ENCODE measurements at regions not wholly inside any gene's neighbourhood (a gene's known extent, or its start where the extent isn't known, plus 50 kb on each side); places are given as distances from the start of the nearest gene placed in this dataset.

DNA sequence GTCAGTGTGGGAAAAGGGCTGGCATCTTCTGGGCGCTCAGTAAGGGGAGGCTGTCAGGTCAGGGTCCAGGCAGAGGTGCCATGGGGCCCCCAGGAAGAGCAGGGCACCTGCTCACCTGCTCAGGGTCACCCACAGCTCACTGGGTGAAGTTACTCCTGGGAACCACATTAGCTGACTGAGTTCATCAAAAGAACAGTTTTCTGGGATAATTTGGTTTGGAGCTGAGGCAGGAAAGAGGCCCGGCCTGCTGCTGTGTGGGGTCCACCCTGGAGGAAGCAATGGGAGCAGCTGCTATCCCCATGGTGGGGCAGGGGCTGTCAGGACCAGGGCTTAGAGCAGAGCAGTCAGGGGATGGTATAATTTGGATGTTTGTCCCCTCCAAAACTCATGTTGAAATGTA is 97.2 kb upstream of the GPC1 start:
- DNase-seq (ENCODE audit: low read depth in 1 of 2, low spot score in 1 of 2): no peak

DNA sequence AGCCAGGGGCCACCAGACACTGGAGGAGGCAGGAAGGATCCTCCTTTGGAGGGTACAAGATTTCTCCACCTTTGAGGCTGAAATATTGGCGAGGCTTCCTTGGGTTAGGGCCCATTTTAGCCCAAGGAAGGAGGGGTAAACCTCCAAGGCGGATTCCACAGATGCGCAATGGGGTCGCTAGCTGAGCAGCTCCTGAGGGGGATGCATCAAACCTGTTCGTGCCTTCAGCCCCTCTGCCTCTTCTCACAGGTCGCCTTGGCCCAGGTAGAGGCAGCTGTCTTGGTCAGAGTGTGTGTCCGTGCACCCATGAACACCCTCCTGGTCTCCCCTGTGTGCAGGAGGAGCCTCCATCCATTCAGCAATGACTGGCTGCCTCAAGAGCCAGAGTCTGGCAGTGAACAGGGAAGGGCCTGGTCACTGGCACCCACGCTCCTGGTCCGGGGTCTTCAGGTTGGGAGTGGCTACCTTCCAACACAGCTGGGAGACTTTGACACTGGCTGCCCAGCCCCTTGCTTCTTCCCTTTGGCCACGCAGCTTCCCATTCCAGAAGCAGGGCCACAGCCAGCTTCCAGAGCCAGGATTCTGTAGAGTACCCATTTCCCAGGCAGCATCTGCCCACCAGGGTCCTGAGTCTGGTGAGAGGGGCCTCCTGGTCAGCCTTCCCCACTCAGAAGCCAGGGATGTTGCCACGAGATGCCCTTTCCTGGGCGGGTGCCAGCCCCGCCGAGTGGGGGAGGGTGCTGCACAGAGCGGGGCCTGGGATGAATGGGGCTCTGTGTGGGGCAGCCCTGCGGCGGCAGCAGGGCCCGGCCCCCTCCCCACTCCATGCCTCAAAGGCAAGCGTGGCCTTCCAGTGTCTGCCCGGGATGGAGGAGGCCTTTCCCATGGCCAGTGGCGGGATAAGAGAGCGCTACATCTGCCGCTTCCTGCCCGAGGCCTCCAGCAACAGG is 95.8 kb upstream of the GPC1 start:
- DNase-seq (ENCODE audit: low read depth in 1 of 2, low spot score in 1 of 2): no peak

GRCh38 chr2:240340361-240340761 is 95.1 kb upstream of the GPC1 start:
- no peak for DNase-seq (ENCODE audit: low read depth in 1 of 2, low spot score in 1 of 2)

DNA sequence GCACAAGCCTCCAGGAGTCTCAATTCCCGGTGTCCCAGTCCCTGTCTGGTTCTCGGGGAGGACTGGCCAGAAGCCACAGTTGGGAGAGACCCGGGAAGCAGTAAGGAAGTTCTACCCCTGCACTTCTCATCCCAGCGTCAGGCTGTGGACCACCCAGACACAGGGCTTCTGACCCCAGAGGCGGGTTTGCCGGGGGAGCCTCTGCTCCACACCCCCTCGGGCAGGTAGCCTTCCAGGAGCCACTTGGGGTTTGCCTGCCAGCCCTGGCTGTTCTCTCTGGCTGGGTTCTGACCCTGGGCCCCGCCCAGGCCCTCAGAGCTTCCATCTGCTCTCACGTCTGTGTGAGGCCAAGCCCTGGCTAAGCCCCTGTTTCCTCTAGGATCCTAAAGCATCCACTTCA is 94.4 kb upstream of the GPC1 start:
- DNase-seq (ENCODE audit: low read depth in 1 of 2, low spot score in 1 of 2): no peak

- no peak for DNase-seq (ENCODE audit: low read depth in 1 of 2, low spot score in 1 of 2)
Observed at GRCh38 chr2:240343548-240343947, 91.9 kb upstream of the GPC1 start.

GRCh38 chr2:240344904-240345303 is 90.6 kb upstream of the GPC1 start:
- DNase-seq (ENCODE audit: low read depth in 1 of 2, low spot score in 1 of 2): no peak

- DNase-seq (ENCODE audit: low read depth in 1 of 2, low spot score in 1 of 2): no peak
Observed at GRCh38 chr2:240346015-240346752, 89.3 kb upstream of the GPC1 start.

DNA sequence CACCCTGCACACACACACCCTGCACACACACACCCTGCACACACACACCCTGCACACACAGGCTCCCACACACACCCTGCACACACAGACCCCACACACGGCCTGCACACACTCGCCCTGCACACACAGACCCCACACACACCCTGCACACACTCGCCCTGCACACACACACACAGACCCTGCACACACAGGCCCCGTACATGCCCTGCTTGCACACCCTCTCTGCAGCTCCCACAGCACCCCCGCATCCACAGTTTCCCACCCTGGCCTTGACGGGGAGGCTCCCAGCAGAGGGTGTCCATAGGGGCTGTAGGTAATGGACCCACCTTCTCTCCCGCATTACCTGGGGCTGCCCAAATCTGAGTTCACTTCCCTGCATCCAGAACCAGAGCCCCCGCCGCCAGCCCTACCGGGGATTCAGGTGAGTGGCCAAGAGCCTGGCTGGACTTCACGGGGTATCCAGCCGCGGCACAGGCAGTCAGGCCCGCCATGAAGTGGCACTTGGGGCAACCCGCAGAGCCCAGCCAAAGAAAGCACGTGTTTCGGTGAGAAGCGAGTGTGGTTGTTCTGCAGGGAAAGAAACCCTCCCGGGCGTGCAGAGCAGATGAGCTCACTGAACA is 88.6 kb upstream of the GPC1 start:
- no peak for DNase-seq (ENCODE audit: low read depth in 1 of 2, low spot score in 1 of 2)

DNA sequence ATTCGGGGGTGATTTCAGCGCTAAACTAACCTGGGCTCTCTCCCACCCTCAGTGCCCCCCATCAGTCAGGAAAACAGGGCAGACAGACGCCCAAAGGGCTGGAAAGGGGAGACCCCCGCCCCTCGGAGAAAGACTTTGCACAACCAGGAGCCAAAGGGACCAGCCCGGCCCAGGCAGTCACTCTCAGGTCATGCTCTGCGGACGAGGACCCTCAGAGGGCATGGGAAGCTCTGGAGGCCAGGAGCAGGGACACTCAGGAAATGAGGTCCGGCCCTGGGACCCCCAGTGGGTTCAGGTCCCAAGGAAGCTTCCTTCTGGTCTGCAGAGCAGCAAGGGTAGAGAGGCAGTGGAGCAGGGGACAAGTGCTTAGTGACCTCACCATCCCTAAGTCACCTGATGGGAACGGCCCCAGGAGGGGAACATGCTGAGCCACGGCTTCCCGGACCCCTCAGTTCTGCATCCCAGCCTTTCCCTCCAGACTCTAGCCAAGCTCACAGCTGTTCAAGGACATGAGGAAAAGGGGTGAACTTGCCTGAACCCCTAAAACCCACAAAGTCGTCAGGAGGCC is 88.0 kb upstream of the GPC1 start:
- no peak for DNase-seq (ENCODE audit: low read depth in 1 of 2, low spot score in 1 of 2)

DNA sequence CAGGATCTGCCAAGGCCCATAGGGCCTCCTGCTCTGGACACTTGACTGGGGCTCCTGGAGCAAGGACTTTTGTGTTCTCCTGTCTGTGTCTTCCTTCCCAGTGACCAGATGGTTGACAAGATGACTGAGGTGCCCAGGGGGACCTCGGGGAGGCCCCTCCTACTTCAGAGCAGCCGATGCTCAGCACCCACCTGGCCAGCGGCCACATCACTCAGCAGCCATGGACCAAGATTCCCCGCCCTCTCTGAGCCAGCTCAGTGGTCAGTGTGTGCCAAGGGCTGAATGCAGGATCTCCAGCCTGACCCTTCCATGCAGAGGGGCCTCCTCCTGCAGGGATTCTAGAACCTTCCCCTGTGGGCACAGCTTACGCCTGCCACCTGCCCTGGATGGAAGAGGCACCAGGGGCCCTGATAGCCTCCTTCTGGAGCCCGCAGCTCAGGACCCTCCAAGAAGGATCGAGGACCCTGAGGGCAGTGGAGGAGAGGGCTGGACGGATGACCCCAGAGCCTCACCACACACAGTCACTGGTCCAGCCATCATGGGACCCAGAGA is 87.4 kb upstream of the GPC1 start:
- DNase-seq (ENCODE audit: low read depth in 1 of 2, low spot score in 1 of 2): no peak

DNA sequence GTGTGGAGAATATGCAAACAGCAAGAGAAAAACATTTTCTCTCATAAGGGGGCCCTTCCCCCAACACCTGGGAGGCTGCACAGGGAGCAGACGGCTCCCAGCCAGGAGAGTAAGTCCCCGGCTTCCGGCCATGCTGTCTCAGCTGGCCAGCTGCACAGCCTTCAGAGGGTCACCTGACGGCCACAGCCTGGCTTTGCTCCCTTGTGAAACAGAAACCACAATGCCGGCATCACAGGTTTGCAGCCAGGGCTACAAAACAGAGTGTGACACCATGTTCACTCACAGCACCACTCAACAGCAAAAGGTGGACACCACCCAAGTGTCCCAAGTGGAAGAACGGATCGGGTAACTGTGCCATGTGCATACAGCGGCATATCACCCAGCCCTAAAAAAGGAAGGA is 86.9 kb upstream of the GPC1 start:
- no peak for DNase-seq (ENCODE audit: low read depth in 1 of 2, low spot score in 1 of 2)

- DNase-seq (ENCODE audit: low read depth in 1 of 2, low spot score in 1 of 2): no peak
Observed at GRCh38 chr2:240349133-240350005, 86.1 kb upstream of the GPC1 start.

DNA sequence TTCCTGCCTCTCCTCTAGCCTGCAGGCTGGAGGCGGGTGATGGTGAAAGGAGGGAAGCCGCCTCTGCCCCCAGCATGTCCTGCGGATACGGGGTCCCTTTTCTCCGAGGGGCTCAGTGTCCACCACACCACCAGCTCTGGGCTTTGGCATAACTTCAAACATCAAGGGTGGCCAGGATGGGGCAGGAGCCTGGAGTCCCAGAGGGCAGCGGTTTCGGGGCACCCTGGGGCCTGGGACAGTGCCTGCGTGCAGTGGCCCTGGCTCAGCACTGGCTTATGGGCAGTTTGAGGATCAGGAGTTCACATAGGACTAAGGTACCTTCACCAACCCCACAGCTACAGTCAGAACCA is 85.5 kb upstream of the GPC1 start:
- no peak for DNase-seq (ENCODE audit: low read depth in 1 of 2, low spot score in 1 of 2)

GRCh38 chr2:240350696-240351087 is 84.8 kb upstream of the GPC1 start:
- no peak for DNase-seq (ENCODE audit: low read depth in 1 of 2, low spot score in 1 of 2)

- DNase-seq (ENCODE audit: low read depth in 1 of 2, low spot score in 1 of 2): no peak
Observed at GRCh38 chr2:240351088-240351741, 84.2 kb upstream of the GPC1 start.

GRCh38 chr2:240351826-240352426 is 83.5 kb upstream of the GPC1 start:
- DNase-seq (ENCODE audit: low read depth in 1 of 2, low spot score in 1 of 2): no peak

- DNase-seq (ENCODE audit: low read depth in 1 of 2, low spot score in 1 of 2): no peak
Observed at GRCh38 chr2:240353086-240353798, 82.2 kb upstream of the GPC1 start.

GRCh38 chr2:240353944-240354343 is 81.5 kb upstream of the GPC1 start:
- no peak for DNase-seq (ENCODE audit: low read depth in 1 of 2, low spot score in 1 of 2)

Data from activated CD4-positive, alpha-beta T cell treated with anti-CD3 and anti-CD28 coated beads, Interleukin-2, amount 50 U/mL, for 24 hours (primary cell).